Left colon (tissue), 2 donors: ENCODE measurements at regions not wholly inside any gene's neighbourhood (a gene's known extent, or its start where the extent isn't known, plus 50 kb on each side); places are given as distances from the start of the nearest gene placed in this dataset.
A peak's percentile ranks its signal among the peaks of the same experiment; 100 is the strongest.

Experiments used
- ATAC-seq: fragments of 200-7000 bp; cut with Tn5 transposase; one replicate; pipeline ENCODE4 v1.9.1; 2020; ENCODE audit warnings: mild to moderate bottlenecking, moderate library complexity
- DNase-seq, 2 donors: peaks; one replicate each; pipeline ENCODE4 v3.0.0-alpha.2; 2020
- intact Hi-C, 2 donors: fragments of 100-400 bp; cut with DNase I in 1 of 2; cut with micrococcal nuclease in 1 of 2; formaldehyde crosslinking; loops; one replicate each; pipeline versions ENCODE4 v1.11.2 to v1.14.0; 2022; cut with DNase I, micrococcal nuclease
- donor health status: DM: no; HTN: no; CAD: no.
- donor health status: DM: yes; HTN: yes; CAD: no.

GRCh38 chr4:181933471-181933870 is 309.7 kb upstream of the TENM3 start:
- ATAC-seq = no peak
- intact Hi-C loops = no loop called here
- no peak for DNase-seq

- no peak for DNase-seq
- intact Hi-C loops = no loop called here
- no peak for ATAC-seq
Observed at GRCh38 chr4:181938631-181939030, 304.6 kb upstream of the TENM3 start.

GRCh38 chr4:181939199-181939945 is 303.8 kb upstream of the TENM3 start:
- DNase-seq = no peak
- intact Hi-C loops = no loop called here
- ATAC-seq = no peak

GRCh38 chr4:181944527-181944926 is 298.7 kb upstream of the TENM3 start:
- DNase-seq (no peak), ATAC-seq (no peak)
- intact Hi-C loops = no loop called here

GRCh38 chr4:181946902-181947301 is 296.3 kb upstream of the TENM3 start:
- ATAC-seq (no peak), DNase-seq (no peak)
- intact Hi-C loops = no loop called here

- ATAC-seq = no peak
- no peak for DNase-seq
- intact Hi-C loops = no loop called here
Observed at GRCh38 chr4:181948839-181949382, 294.3 kb upstream of the TENM3 start.

- no peak for DNase-seq
- no peak for ATAC-seq
- intact Hi-C loops = no loop called here
Observed at GRCh38 chr4:181949704-181950312, 293.4 kb upstream of the TENM3 start.

GRCh38 chr4:181950372-181951127 is 292.7 kb upstream of the TENM3 start:
- ATAC-seq (no peak), DNase-seq (no peak)
- intact Hi-C loops = no loop called here

GRCh38 chr4:181951265-181951664 is 291.9 kb upstream of the TENM3 start:
- ATAC-seq (no peak), DNase-seq (no peak)
- intact Hi-C loops = no loop called here

GRCh38 chr4:181952478-181952877 is 290.7 kb upstream of the TENM3 start:
- intact Hi-C loops = no loop called here
- peak; percentile 89 for ATAC-seq
- peak; percentile 10 to 44 for DNase-seq

- intact Hi-C loops = no loop called here
- no peak for DNase-seq
- ATAC-seq = no peak
Observed at GRCh38 chr4:181956512-181956911, 286.7 kb upstream of the TENM3 start.

GRCh38 chr4:181957088-181957487 is 286.1 kb upstream of the TENM3 start:
- DNase-seq (no peak), ATAC-seq (no peak)
- intact Hi-C loops = no loop called here

- DNase-seq (no peak), ATAC-seq (no peak)
- intact Hi-C loops = no loop called here
Observed at GRCh38 chr4:181958446-181958845, 284.8 kb upstream of the TENM3 start.

- ATAC-seq = no peak
- DNase-seq = no peak
- intact Hi-C loops = no loop called here
Observed at GRCh38 chr4:181959121-181959520, 284.1 kb upstream of the TENM3 start.

GRCh38 chr4:181960384-181960783 is 282.8 kb upstream of the TENM3 start:
- DNase-seq = no peak
- intact Hi-C loops = no loop called here

GRCh38 chr4:181962321-181962720 is 280.9 kb upstream of the TENM3 start:
- intact Hi-C loops = no loop called here
- no peak for ATAC-seq
- DNase-seq = no peak

More at GRCh38 chr4:181960384-181960783, 282.8 kb upstream of the TENM3 start:
- ATAC-seq = no peak

- DNase-seq (no peak), ATAC-seq (no peak)
- intact Hi-C loops = no loop called here
Observed at GRCh38 chr4:181964731-181965130, 278.5 kb upstream of the TENM3 start.

- ATAC-seq (no peak), DNase-seq (no peak)
- intact Hi-C loops = no loop called here
Observed at GRCh38 chr4:181966104-181966551, 277.1 kb upstream of the TENM3 start.

- intact Hi-C loops = no loop called here
- ATAC-seq (no peak), DNase-seq (no peak)
Observed at GRCh38 chr4:181967401-181967800, 275.8 kb upstream of the TENM3 start.

- no peak for ATAC-seq
- intact Hi-C loops = no loop called here
- no peak for DNase-seq
Observed at GRCh38 chr4:181968371-181968770, 274.8 kb upstream of the TENM3 start.
